Activated CD8-positive, alpha-beta memory T cell treated with anti-CD3 and anti-CD28 coated beads, Interleukin-2, amount 10 ng/mL, durations not matched to agents 7 days and 5 days (primary cell): ENCODE measurements at regions not wholly inside any gene's neighbourhood (a gene's known extent, or its start where the extent isn't known, plus 50 kb on each side); places are given as distances from the start of the nearest gene placed in this dataset.

Experiments used
- ATAC-seq: fragments of 150-1000 bp; cut with Tn5 transposase; one replicate; pipeline ENCODE4 v1.10.0; 2021; ENCODE audit warnings: moderate library complexity
- CTCF ChIA-PET: fragments of 350-600 bp; sonication (Branson Sonifier 250); formaldehyde crosslinking; loops from one replicate; lab custom pipeline; 2021; ENCODE audit warnings: antibody characterized with exemption; lab: Charles Lee
- DNase-seq: peaks from one replicate; pipeline ENCODE4 v3.0.0-alpha.2; 2020
- H3K27ac Mint-ChIP-seq: one replicate; pipeline ENCODE4 v1.8.0; 2021; ENCODE audit warnings: mild to moderate bottlenecking, mixed read lengths
- H3K27me3 Mint-ChIP-seq: one replicate; pipeline ENCODE4 v1.8.0; 2021; ENCODE audit warnings: mixed read lengths
- H3K36me3 Mint-ChIP-seq: one replicate; pipeline ENCODE4 v1.8.0; 2021; ENCODE audit warnings: mild to moderate bottlenecking, mixed read lengths
- H3K4me1 Mint-ChIP-seq: one replicate; pipeline ENCODE4 v1.8.0; 2021; ENCODE audit warnings: mixed read lengths
- H3K4me3 Mint-ChIP-seq: one replicate; pipeline ENCODE4 v1.8.0; 2021; ENCODE audit warnings: mild to moderate bottlenecking, moderate library complexity, mixed read lengths
- H3K9me3 Mint-ChIP-seq: one replicate; pipeline ENCODE4 v1.8.0; 2022; ENCODE audit warnings: low read depth, mixed read lengths

DNA sequence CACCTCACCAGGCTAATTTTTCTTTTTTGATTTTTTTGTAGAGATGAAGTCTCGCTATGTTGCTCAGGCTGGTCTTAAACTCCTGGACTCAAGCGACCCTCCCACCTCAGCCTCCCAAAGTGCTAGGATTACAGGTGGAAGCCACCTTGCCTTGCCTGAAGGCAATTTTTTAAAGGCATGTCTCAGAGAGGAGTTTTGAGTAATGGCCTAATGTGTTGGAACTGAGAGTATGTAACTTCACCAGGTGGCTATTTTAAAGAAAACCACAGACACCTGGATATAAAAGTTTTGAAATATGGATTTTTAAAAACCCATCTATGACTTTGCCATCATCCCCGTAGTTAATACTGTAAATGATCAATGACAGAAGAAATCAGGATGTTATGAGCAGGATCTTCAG lies 119.8 kb upstream of the ATP8B1 start:
- CTCF ChIA-PET = no interaction called here
- Mint-ChIP-seq H3K36me3 (no peaks in the 10 kb centered on the region), H3K9me3 (no peaks in the 10 kb centered on the region), H3K27me3 (peaks cover 4% of the 10 kb centered on the region), H3K4me1 (no peaks in the 10 kb centered on the region), H3K4me3 (no peak overlapping the region), H3K27ac (no peak overlapping the region)
- no peak for DNase-seq
- no peak for ATAC-seq

DNA sequence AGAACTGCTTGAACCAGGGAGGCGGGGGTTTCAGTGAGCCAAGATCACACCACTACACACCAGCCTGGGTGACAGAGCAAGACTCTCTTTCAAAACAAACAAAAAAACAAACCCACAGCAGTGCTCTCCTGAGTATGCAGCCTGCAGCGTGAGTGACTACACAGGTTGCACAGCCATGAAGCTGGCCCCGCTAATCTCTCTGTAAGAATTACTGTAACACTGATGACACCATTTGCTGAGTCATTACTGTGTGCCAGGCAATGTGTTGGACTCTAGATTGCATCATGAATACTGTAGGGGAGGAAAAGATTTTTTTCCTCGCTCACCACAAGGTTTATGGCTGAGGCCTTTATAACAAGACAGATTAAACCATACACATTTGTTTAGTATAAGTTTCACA lies 118.6 kb upstream of the ATP8B1 start:
- no peak overlapping the region for H3K4me3 Mint-ChIP-seq
- H3K36me3 Mint-ChIP-seq = no peaks in the 10 kb centered on the region
- DNase-seq = no peak
- H3K9me3 Mint-ChIP-seq = no peaks in the 10 kb centered on the region
- CTCF ChIA-PET = no interaction called here
- H3K27me3 Mint-ChIP-seq = peaks cover 6% of the 10 kb centered on the region
- no peak overlapping the region for H3K27ac Mint-ChIP-seq
- H3K4me1 Mint-ChIP-seq = no peaks in the 10 kb centered on the region
- no peak for ATAC-seq

DNA sequence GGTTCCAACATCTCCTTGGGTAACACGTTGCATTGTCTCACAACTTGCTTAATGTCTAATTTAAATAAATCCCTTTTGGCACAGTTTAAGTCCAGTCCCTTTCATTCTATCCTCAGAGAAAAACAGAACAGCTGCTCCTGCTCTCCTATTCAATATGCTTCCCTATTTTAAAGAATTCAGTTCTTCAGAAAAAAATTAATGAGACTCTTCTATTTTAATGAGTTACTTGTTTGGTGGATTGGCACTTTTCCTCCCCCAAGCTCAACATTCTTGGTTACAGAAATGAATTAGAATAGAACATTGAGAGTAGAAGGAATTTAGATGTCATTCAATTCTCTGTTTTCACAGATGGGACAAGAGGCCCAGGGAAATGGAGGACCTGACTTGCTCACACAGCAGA lies 116.9 kb upstream of the ATP8B1 start:
- peaks cover 9% of the 10 kb centered on the region for H3K4me1 Mint-ChIP-seq

DNA sequence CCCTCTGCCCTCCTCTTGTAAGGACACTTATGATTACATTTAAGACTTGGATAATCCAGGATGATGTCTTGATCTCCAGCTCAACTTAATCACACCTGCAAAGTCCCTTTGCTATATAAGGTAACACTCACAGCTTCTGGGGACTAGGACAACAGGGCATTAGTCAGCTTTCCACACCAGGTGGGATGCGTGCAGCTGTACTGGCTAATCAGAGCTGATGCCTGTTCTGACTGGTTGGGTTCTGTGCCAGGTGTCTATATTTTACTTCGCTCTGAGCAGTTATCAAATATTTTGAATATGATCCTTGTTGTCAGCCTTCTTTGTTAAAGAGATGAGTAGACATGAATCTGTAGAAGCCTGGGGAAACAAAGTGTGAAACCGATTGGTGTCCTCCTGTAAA lies 115.5 kb upstream of the ATP8B1 start:
- no peaks in the 10 kb centered on the region for H3K9me3 Mint-ChIP-seq
- peaks cover 9% of the 10 kb centered on the region for H3K27me3 Mint-ChIP-seq
- CTCF ChIA-PET = no interaction called here
- no peak overlapping the region for H3K4me3 Mint-ChIP-seq
- DNase-seq (no peak), ATAC-seq (no peak)
- peaks cover 9% of the 10 kb centered on the region for H3K4me1 Mint-ChIP-seq
- no peak overlapping the region for H3K27ac Mint-ChIP-seq
- H3K36me3 Mint-ChIP-seq = no peaks in the 10 kb centered on the region

More for the DNA sequence above, 116.9 kb upstream of the ATP8B1 start:
- DNase-seq (no peak), ATAC-seq (no peak)
- no peaks in the 10 kb centered on the region for H3K9me3 Mint-ChIP-seq
- H3K4me3 Mint-ChIP-seq = no peak overlapping the region
- peaks cover 6% of the 10 kb centered on the region for H3K27me3 Mint-ChIP-seq
- H3K27ac Mint-ChIP-seq = no peak overlapping the region
- H3K36me3 Mint-ChIP-seq = no peaks in the 10 kb centered on the region
- CTCF ChIA-PET = no interaction called here

DNA sequence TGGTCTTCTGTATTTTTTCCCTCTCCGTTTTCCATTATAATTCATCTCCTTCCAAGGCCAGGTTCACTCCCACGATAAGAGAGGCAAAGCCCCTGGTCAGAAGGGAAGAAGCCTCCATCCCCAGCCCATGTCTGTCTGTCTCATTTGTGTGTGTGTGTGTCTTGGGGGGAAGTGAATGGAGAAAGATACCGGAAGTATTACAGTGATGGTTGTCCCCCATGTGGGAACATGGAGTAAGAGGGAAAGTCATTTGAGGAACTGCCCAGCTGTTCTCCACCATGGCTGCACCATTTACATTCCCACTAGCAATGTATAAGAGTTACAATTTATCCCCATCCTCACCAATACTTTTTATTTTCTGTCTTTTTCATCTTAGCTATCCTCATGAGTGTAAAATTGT lies 113.6 kb upstream of the ATP8B1 start:
- no peaks in the 10 kb centered on the region for H3K36me3 Mint-ChIP-seq
- DNase-seq (no peak), ATAC-seq (no peak)
- H3K4me3 Mint-ChIP-seq = no peak overlapping the region
- H3K27ac Mint-ChIP-seq = no peak overlapping the region
- CTCF ChIA-PET = no interaction called here
- peaks cover 9% of the 10 kb centered on the region for H3K4me1 Mint-ChIP-seq
- no peaks in the 10 kb centered on the region for H3K9me3 Mint-ChIP-seq
- peaks cover 9% of the 10 kb centered on the region for H3K27me3 Mint-ChIP-seq

DNA sequence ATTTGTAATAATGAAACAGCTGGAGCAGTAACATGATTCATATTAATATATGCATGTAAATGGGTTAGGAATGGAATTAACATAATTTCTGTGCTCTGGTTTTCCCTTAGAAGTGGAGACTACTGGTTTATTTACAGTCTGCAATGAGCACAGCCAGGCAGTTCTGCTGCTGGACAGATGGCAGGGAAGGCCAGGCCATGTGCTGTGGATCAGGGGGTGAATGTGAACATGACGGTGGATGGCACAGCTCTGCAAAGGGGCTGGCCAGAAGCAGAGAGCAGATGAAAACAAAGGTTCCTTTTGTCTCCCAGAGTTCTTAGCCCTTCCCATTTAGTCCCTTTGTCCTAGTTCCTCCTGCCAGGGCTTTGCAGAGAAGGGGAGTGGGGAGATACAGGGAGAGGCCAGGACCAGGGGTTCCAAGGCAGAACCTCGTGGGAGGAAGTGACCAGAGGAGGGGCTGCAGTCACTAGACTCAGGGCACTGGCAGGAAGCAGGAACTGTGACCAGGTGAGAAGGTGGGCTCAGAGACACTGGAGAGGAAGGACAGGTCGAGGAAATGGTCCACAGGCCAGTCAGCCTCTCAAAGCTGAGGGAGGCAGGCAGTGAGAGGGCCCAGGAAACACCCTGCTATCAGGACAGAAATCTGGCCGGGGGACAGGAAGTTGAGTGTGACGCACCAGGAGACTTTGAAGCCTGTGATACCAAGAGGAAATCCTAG lies 112.9 kb upstream of the ATP8B1 start:
- CTCF ChIA-PET = no interaction called here
- peak; percentile 48 for DNase-seq

DNA sequence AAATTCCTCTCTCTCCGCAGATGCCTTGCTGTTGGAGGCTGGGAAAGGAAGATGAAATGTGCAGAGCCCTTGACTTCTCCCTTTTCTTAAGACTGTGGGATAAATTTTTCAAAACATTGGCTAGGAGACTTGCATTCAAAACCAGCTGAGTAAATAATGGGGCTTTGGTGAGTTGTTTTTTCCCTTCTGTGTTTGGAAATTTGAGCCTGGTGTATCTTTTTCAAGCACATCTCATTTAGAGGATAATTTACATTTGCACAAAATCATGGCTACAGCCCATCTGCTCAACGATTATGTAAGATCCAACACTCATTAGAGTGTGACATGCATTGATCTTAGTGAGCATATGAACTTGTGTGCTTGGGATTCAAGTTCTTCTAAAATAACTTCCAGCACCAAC lies 112.1 kb upstream of the ATP8B1 start:
- Mint-ChIP-seq H3K4me3 (no peak overlapping the region), H3K9me3 (no peaks in the 10 kb centered on the region), H3K27ac (no peak overlapping the region), H3K4me1 (peaks cover 9% of the 10 kb centered on the region), H3K27me3 (peaks cover 9% of the 10 kb centered on the region), H3K36me3 (no peaks in the 10 kb centered on the region)
- ATAC-seq (no peak), DNase-seq (no peak)
- CTCF ChIA-PET = no interaction called here

More for the DNA sequence above, 112.9 kb upstream of the ATP8B1 start:
- no peak overlapping the region for H3K27ac Mint-ChIP-seq
- peaks cover 9% of the 10 kb centered on the region for H3K27me3 Mint-ChIP-seq
- peak; percentile 47 for ATAC-seq
- no peaks in the 10 kb centered on the region for H3K9me3 Mint-ChIP-seq
- no peak overlapping the region for H3K4me3 Mint-ChIP-seq
- no peaks in the 10 kb centered on the region for H3K36me3 Mint-ChIP-seq
- H3K4me1 Mint-ChIP-seq = peaks cover 9% of the 10 kb centered on the region

DNA sequence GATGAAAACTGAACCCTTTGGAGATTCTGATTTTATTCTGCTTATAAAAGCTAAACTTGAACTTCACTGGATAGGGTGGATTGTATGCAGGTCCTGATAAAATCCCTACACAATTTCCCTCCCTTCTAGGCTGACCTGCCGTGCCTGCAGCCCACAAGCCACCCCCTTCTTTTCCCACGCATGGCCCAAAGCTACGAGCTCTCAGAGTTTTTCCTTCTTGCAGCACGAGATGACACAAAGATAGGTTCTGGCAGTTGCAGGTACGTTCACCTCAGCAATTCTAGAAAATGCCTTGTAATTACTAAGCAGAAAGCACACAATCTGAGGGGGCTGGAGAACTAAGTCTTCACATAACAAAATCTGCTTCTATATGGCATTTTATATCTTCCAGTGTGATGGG lies 110.6 kb upstream of the ATP8B1 start:
- no peak overlapping the region for H3K4me3 Mint-ChIP-seq
- ATAC-seq = no peak
- no peaks in the 10 kb centered on the region for H3K36me3 Mint-ChIP-seq
- CTCF ChIA-PET = no interaction called here
- H3K27me3 Mint-ChIP-seq = peaks cover 7% of the 10 kb centered on the region
- H3K9me3 Mint-ChIP-seq = no peaks in the 10 kb centered on the region
- no peak overlapping the region for H3K27ac Mint-ChIP-seq
- H3K4me1 Mint-ChIP-seq = peaks cover 9% of the 10 kb centered on the region
- DNase-seq = no peak

DNA sequence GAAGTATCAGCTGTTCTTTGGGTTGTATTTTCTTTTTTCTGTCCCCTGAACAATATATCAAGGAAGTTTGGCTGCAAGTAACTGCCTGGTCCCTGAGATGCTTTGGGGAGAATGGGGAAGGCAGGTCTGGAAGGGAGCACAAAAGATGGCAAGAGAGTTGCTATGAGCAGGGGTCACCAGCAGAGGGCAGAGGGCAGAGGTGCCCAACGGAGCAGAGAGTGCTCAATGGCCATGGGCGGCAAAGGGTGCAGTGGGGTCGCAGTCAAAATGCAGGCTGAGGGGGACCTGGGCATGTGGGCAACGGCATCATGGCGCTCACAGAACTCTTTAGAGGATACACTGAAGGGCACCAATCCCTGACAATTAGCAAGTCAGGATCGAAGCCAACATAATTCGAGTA lies 107.7 kb upstream of the ATP8B1 start:
- H3K4me1 Mint-ChIP-seq = peaks cover 3% of the 10 kb centered on the region
- H3K4me3 Mint-ChIP-seq = no peak overlapping the region
- H3K27ac Mint-ChIP-seq = no peak overlapping the region
- H3K9me3 Mint-ChIP-seq = no peaks in the 10 kb centered on the region
- CTCF ChIA-PET = no interaction called here
- no peaks in the 10 kb centered on the region for H3K36me3 Mint-ChIP-seq
- no peak for DNase-seq
- peaks cover 8% of the 10 kb centered on the region for H3K27me3 Mint-ChIP-seq
- no peak for ATAC-seq

DNA sequence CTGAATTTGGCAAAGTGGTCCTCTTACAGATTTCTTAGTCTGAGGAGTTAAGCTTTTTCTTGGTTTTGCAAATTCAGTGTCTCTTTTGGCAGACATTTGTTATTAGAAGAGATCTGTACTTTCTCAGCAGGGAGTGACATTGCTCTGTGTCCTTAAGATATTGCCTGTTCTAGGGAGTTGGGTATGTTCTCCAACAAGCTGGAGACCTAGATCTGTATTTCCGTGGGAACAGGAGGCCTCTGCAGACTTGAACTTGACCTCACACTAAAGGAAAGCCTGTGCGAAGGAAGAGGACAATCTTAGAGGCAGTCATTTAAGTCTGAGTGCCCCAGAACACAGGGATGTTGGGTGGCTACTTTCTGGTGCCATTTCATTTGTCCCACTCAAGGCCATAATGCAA lies 107.0 kb upstream of the ATP8B1 start:
- Mint-ChIP-seq H3K9me3 (no peaks in the 10 kb centered on the region), H3K27ac (no peak overlapping the region), H3K4me1 (no peaks in the 10 kb centered on the region), H3K27me3 (peaks cover 9% of the 10 kb centered on the region), H3K4me3 (no peak overlapping the region), H3K36me3 (no peaks in the 10 kb centered on the region)
- ATAC-seq = no peak
- no peak for DNase-seq
- CTCF ChIA-PET = no interaction called here

DNA sequence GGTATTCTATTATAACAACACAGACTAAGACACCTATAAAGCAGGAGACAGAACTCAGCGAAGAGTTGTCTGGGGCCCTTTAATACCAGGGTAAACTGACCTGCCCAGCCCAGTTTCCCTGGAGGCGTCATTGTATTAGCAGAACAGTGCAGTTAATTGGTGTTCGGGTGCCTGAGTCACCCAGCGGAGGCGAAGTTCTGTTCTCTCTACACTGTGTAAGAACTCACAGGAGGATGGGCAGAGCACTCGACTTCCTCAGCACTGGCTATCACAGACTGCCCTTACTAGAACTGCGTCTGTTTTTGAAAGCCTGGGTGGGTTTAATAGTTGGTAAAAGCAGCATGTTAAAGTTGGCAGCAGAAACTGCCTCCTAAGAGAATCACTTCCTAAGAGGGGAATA lies 106.5 kb upstream of the ATP8B1 start:
- ATAC-seq = no peak
- DNase-seq = no peak
- CTCF ChIA-PET = no interaction called here
- H3K36me3 Mint-ChIP-seq = no peaks in the 10 kb centered on the region
- H3K27me3 Mint-ChIP-seq = peaks cover 9% of the 10 kb centered on the region
- no peak overlapping the region for H3K4me3 Mint-ChIP-seq
- H3K4me1 Mint-ChIP-seq = no peaks in the 10 kb centered on the region
- no peak overlapping the region for H3K27ac Mint-ChIP-seq
- no peaks in the 10 kb centered on the region for H3K9me3 Mint-ChIP-seq

DNA sequence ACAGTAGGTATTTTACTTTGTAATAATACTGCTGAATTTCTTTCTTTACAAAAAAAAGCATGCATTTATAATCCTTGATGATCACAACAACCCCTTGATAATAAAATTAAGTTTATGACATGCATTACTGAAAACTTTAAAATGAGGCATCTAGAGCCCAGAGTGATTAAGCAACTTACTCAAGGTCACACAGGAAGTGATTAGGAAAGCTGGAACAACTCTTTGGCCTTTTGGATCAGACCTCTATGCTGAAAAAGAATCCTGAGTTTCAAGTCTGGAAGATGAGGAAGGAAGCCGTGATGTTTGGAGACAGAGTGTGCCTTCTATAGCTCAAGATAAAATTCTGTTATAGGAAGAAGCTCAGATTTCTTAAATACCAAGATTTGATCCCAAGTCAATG lies 105.0 kb upstream of the ATP8B1 start:
- Mint-ChIP-seq H3K9me3 (no peaks in the 10 kb centered on the region), H3K27me3 (peaks cover 6% of the 10 kb centered on the region), H3K4me3 (no peak overlapping the region), H3K27ac (no peak overlapping the region), H3K36me3 (no peaks in the 10 kb centered on the region), H3K4me1 (no peaks in the 10 kb centered on the region)
- no peak for DNase-seq
- no peak for ATAC-seq
- CTCF ChIA-PET = interaction anchor here (0.6 kb wide), 1 partner anchor 173 kb away, joined by 5 read pairs; no protein-coding TSS in a partner anchor

DNA sequence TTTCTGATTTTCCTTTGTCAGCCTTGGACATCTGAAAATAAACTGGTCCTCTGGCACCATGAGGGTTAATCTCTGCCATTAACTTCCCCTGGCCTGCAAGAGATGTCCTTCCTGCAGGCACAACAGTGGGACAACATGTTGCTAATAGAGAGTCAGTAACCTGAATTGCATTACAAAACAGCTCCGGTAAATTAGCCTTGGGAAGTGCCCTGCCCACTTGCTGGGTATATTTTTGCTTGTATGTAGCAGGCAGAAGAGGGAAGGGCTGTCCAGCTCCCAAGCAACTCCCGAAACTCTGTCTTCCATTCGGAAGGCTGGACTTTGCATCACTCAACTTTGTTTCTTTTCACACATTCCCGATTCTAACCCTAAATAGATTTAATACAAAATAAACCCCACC lies 104.4 kb upstream of the ATP8B1 start:
- CTCF ChIA-PET = no interaction called here
- ATAC-seq (no peak), DNase-seq (no peak)
- H3K4me3 Mint-ChIP-seq = no peak overlapping the region
- H3K27ac Mint-ChIP-seq = no peak overlapping the region
- no peaks in the 10 kb centered on the region for H3K4me1 Mint-ChIP-seq
- no peaks in the 10 kb centered on the region for H3K9me3 Mint-ChIP-seq
- H3K27me3 Mint-ChIP-seq = peaks cover 6% of the 10 kb centered on the region
- H3K36me3 Mint-ChIP-seq = no peaks in the 10 kb centered on the region

DNA sequence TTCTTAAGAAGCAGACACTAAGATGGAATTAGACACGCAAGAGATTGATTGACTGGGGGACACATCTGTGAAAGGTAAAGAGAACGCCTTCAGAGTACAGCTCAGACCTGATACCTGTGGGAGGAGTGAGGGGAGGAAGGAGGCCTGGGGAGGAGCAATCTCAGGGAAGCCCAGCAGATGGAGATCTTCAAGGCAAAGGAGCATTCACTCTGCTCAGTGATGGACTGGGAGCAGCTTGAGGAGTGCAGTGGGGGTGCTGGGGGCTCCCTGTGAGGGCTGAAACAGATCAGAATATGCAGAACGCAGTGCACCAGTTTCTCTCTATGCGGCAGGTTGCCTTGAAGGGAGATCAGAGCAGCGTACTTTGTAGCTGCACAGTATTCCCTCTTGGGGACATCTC lies 103.7 kb upstream of the ATP8B1 start:
- CTCF ChIA-PET = no interaction called here
- no peaks in the 10 kb centered on the region for H3K9me3 Mint-ChIP-seq
- no peak for DNase-seq
- H3K4me1 Mint-ChIP-seq = no peaks in the 10 kb centered on the region
- no peaks in the 10 kb centered on the region for H3K36me3 Mint-ChIP-seq
- peaks cover 6% of the 10 kb centered on the region for H3K27me3 Mint-ChIP-seq
- H3K27ac Mint-ChIP-seq = no peak overlapping the region
- H3K4me3 Mint-ChIP-seq = no peak overlapping the region
- ATAC-seq = no peak
